AG20443 (cell line): ENCODE measurements at regions not wholly inside any gene's neighbourhood (a gene's known extent, or its start where the extent isn't known, plus 50 kb on each side); places are given as distances from the start of the nearest gene placed in this dataset.

Experiments
- DNase-seq: peaks from one replicate; pipeline ENCODE4 v3.0.0; 2012; ENCODE audit warnings: low spot score, mixed read lengths

DNA sequence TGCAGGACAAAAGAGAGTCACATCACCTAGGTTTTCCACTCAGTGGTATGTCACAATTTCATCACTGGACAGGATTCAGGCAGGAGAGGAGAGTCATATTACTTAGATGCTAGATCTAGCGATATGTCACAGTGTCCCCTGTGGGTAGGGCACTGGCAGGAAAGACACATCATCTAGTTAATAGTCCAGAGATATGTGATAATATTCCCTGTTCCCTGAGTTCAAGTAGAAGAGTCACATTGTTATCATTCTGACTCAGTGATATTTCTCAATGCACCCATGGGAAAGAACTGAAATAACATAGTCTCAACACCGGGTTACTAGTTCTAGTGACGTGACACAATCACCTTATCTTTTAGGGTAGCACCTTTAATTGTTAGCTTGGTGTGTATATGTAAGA, 944.0 kb upstream of the TSPY4 start:
- no peak for DNase-seq

DNA sequence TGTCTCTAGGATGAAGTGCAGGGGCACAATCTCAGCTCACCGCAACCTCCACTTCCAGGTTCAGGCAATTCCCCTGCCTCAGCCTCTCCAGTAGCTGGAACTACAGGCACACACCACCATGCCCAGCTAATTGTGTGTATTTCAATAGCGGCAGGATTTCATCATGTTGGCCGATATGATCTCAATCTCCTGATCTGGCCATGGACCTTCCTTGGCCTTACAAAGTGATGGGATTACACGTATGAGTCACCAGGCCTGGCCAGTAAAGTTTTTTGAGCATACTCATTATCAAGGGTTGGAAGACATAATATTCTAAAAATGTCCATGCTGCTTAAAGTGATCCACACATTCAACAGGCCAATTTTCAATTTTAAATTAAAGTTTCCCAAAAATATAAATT, 914.4 kb upstream of the TSPY4 start:
- DNase-seq = no peak

DNA sequence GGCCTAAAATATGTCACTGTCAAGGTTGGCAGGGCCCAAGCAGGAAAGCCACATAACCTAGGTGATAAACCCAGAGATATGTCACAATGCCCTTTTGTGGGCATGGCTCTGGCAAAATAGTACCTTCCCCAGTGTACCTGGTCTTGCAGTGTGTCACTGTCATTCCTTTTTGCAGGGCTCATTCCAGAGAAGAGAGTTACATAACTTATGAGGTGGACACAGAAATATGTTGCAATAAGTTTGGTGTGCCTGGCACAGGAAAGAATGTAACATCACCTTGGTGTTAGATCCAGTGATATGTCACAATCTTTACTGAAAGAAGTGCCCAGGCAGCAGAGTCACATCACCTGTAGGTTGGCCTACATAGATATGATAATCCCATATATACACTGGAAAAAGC, 910.8 kb upstream of the TSPY4 start:
- no peak for DNase-seq

DNA sequence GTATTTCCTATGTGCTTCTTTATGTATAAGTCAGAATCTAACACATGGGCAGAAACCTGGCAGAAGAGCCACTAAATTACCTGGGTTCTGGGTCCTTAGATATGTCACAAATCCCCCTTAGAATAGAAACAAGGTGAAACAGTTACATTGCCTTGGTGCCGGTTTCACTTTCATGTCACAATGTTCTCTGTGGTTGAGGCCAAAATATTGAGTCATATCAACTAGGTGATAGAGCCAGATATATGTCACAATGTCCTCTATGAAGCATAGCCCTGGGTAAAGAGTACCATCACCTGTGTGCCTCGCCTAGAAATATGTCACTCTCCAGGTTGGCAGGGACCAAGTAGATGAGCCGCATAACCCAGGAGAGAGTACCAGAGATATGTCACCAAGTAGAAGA, 899.8 kb upstream of the TSPY4 start:
- no peak for DNase-seq

DNA sequence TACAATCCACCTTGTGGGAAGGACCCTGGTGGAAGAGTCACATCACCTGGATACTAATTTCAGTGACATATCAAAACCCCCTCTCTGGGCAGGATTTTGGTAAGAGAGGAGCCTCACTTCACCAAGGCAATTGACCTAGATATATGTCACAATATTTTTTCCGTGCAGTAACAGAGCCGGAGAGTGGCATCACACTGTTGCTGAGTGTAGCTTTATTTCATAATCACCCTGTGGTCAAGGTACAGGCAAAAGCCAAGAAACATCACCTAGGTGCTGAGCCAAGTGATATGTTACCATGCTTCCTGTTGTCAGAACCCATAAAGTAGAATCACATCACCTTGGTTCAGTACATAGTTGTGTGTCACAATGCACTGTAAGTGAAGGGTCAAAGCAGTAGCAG, 895.2 kb upstream of the TSPY4 start:
- DNase-seq = no peak

DNA sequence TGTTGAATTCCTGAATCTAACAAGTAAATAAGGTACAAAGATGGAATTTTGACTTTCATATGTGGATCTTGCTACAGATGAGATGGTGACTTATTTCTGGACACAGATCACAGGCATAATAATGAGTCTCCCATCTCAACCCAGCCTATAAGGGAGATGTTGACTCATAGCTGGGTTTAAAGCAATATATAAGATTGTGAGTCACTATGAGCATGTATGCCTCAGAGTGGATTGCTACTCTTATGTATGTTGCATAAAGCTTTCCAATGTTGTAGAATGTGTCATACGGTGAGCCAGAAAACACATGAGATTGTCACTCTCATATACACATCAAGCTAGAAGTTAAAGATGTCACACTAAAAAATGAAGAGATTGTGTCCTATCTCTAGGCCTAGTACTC, 884.3 kb upstream of the TSPY4 start:
- DNase-seq = no peak

DNA sequence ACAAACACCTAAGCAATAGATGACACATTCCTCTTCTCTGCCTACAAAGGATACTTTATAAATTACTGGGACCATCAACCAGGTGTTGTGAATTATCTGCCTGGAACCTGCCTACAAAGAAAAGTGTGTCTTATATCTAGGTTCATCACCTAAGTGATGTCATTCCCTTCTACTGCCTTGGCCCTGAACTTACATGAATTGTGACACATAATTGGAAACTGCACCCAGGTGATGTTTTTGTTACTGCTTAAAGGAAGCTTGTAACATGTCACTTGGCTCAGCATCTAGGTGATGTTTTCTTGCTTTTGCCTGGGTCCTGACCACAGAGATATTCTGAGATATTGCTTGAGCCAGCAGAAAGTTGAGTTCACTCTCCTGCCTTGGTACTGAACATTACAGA, 870.5 kb upstream of the TSPY4 start:
- no peak for DNase-seq

DNA sequence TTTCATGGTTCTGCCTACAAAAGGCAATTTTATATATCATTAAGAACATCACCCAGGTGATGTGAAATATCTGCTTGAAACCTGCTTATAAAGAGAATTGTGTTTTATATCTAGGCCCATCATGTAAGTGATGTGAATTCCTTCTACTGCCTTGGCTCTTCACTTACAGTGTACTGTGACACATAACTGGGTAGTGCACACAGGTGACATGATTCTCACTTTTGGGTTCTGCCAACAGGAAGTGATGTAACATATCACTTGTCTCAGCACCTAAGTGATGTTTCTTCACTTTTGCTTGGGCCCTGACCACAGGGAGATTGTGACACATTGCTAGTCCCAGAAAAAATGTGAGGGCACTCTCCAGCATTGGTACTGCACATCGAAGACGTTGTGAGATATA, 867.0 kb upstream of the TSPY4 start:
- no peak for DNase-seq

DNA sequence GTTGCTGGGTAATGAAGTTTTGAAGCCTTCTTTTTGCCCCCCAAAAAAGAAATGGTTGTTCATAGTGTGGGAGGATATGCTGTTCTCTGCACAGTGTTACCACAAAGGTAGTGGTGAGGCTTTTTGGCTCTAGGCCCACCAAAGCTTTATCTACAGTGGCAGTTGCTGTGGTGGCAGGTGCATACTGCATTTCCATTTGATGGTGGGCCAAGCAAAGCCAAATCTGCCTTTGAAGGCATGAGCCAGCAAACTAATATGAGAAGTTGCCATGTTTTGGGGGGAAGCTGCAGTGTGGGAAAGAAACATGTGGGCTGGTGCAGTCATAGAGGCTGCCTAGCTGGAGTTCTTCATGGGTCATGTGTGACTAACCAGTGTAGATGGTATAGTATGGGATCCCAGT, 858.1 kb upstream of the TSPY4 start:
- no peak for DNase-seq

DNA sequence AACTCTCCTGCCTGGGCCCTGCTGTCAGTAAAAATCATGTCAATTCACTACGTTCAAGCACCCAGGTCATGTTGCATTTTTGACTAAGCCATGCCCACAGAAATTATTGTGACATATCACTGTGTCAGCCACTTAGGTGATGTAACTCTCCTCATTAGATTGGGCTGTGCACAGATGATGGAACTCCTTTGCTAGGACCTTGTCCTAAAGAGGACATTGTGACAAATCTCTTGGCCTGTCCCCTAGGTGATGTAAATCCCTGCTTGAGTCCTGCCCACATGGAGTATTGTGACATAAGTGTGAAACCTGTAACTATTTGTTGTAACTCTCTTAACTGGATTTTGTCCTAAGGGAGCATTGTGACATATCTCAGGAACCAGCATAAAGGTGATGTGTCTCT, 848.3 kb upstream of the TSPY4 start:
- DNase-seq = no peak

DNA sequence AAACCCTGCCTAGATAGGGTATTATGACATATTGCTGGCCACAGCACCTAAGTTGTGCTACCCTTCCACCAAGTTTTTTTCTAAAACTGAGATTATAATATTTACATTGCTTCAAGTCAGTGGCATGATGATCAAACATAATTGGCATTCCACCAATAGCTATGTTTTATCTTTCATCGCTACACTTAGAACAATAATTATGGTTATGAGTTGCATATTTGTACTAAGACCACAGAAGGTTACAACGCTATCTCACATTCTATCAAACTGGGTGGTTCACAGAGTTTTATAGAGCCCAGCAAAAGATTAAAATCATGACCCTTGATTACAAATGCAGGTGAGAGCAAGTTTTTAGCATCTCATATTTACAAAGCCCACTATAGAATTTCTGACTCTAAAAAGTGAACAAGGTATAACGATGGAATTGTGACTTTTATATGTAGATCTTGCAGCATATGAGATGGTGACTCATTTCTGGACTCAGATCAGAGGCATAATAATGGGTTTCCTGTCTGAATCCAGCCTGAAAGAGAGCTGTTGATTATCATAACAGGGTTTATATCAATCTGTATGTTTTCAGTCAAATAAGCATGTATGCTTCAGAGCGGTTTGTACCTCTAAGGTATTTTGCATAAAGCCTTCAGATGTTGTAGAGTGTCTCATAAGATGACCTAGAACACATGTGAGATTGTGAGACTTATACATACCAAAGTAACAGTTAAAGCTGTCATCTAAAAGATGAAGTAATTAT, 847.2 kb upstream of the TSPY4 start:
- DNase-seq = no peak

DNA sequence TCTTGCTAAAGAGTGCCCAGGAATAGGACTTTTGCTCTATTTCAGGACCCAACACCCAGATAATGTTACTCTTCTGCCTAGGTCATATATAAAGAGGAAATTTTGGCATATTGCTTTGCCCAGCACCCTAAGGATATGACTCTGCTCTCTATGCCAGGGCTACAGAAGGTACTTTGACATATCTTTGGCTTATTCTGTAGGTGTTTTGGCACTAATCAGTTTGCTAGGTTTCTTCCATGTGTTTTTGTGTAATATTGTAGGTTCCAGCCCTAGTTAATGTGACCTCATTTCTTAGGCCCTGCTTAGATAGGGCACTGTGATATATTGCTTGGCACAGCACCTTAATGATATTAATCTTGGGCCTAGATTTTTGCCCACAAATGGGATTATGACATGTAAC, 842.9 kb upstream of the TSPY4 start:
- no peak for DNase-seq

DNA sequence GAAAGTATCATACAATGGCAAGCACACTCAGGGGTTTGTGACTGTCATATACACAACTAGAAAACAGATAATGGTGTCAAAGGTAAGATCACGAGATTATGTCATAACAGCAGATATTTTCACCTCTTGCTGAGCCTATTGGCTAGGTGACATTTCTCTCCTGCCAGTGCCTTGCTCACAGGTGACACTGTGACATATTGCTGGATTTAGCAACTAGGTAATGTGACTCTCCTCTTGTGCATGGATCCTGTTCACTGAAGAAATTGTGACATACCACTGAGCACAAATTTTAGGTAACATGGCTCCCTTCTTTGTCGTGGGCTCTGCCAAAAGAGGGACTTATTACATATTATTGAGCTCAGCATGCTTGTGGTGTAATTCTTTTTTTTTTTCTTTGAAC, 842.0 kb upstream of the TSPY4 start:
- no peak for DNase-seq

DNA sequence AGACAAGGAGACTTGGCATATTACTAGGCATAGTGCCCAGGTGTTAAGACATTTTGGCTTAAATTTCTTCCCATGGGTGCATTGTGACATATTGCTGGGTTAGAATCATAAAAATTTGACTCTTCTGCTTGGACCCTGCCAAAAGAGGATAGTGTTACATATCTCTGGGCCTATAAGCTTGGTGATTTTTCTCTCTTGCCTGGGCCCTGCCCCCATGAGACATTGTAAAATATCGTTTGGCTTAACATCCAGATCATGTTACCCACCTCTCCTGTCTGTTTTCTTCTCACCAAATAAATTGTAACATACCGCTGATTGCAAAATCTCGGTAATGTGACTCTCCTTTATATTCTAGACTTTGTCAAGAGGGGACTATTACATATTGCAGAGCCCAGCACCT, 836.4 kb upstream of the TSPY4 start:
- DNase-seq = no peak

DNA sequence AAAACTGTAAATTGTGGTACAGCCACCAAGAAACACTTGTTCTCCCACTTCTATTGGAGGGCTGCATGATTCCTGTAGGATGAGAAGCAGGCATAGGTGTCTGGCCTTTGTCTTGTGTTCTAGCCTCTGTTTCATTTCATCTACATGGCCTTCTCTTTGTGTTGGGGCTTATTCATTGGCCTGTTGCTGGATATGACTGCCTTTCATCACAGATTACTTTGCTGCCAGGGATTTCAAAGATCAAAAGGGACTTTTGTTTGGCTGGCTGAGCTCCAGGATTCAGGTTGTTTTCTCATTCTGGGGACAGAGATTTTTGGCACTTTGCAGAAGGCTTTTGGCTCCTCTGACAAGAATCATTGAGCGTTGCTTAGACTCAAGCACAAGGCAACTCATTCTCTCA, 803.8 kb upstream of the TSPY4 start:
- no peak for DNase-seq

DNA sequence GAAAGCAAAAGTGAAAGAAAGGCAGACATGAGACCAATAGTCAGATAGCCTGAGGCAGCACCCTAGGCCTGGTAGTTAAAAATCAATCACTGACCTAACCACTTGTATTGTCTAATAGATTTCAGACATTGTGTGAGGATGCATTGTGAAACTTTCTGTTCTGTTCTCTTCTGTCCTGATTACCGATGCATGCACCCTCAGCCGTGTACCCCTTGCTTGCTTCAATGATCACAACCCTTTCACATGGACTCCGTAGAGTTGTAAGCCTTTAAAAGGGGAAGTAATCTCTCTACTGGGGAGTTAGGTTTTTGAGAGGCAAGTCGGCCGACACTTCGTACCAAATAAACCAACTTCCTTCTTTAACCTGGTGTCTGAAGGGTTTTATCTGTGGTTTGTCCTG, 801.6 kb upstream of the TSPY4 start:
- DNase-seq = no peak

DNA sequence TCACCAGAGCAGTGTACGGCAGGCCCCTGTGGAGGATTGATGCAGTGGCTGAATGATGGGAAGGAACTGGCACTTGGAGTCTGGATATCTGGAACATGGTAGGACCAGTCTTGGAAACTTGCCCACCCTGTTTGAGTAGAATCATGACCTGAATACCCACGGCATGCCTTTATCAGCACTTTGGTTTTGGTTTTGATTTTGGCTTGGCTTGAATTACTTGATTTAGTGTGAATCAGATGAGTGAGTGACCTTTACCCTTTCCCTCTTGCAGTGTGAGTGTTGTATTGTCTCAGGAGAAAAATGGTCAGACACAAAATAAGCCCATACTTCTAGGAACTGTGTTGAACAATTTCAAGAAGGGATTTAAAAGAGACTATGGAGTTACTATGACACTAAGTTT, 801.0 kb upstream of the TSPY4 start:
- DNase-seq = no peak

DNA sequence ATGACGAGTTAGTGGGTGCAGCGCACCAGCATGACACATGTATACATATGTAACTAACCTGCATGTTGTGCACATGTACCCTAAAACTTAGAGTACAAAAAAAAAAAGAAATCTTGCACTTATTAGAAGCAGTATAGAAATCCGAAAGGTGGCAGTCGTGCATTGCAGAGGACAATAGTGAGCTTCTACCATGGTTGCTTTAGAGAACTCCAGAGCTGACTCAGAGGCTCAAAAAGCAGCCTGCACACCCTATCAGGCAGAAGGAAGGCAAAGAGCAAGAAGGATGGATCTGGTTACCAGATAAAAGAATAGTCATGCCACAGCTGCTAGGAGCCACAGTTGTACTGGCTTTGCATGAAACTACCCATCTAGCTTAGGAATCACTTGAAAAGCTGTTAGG, 796.0 kb upstream of the TSPY4 start:
- DNase-seq = no peak

DNA sequence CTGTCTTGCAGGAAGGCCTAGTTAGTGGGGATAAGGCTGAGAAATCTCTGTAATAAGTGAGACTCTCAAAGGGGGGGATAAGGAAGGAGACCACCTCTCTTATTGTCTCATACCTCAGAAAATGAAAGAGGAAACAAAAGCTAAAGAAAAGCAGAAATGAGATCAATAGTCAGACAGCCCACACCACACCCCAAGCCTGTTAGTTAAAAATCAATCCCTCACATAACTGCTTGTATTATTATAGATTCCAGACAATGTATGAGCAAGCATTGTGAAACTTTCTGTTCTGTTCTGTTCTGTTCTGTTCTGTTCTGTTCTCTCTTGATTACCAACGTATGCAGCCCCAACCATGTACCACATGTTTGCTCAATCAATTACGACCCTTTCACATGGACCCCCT, 792.5 kb upstream of the TSPY4 start:
- no peak for DNase-seq

DNA sequence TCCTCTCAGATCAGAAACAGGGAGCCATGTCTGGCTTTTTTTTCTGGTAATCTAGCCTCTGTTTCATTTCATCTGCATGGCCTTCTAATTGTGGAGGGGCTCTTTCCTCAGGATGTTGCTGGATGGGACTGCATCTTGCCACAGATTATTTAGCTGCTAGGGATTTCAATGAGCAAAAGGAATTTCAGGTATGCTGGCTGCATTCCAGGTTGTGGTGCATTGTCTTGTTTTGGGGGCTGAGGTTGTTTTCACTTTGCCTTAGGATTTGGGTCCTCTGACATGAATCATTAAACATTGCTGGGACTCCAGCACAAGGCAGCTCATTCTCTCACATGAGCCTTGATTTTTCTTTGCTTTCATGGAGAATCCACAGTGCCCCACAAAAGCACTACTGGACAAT, 789.3 kb upstream of the TSPY4 start:
- DNase-seq = no peak

DNA sequence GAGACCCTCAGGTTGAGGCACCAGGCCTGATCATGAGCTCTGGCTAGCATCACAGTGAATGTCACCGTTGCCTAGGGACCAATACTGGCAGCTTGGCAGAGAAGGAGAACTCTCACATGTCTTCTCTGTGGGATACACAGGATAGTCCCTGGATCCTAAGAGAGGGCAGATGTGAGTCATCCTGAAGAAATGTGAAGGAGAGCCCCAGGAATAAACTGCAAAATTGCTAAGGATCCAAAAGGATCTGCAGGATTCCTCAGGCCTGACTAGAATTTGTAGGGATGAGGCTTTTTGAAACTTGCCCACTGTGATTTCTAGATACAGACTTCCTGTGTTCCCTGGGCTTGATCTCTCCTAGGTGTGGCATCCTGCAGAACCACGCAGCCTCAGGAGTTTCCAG, 785.9 kb upstream of the TSPY4 start:
- DNase-seq = no peak

DNA sequence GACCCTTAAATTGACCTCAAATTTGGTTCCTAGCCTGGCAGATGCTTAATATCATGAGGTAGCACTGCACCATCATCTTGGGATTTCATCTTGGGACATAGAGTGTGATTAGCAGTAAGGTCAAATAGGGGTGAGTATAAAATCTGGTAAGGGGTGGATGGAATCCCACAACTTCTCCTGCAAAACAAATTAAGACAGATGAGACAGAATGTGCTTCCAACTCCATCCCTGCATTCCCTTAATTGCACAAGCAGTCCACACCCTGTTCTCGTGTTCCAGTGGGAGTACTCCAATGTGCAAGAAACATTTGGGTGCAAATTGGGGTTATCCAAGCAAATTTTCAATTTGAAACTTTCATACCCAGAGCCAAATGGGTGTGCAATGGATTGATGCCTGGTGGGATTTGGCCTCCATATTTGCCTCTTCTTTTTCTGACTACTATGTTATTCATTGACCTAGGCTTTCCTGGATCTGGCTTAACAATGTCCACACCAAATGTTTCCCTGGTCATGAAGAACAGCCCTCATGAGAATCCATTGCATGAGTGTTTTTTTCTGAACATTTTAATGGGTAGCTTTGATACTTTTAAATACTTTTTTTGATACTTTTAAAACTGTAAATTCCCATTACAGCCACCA, 785.0 kb upstream of the TSPY4 start:
- no peak for DNase-seq

DNA sequence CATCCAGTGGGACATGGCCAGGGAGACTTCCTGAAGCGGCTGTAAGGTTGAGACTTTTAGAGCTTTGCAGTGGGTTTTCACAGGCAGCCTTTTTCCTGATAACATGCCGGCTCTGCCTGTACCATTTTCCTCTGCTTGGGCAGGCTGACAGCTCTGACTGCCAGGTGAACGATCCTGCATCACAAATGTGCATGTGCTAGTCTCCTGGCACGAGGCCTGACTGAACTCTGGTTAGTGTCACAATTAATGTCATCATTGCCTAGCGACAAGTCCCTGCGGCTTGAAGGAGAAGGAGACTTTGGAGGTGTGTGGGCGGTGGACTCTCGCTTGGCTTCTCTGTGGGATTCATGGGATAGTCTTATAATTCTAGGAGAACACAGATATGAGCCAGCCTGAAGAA, 783.6 kb upstream of the TSPY4 start:
- DNase-seq = no peak

DNA sequence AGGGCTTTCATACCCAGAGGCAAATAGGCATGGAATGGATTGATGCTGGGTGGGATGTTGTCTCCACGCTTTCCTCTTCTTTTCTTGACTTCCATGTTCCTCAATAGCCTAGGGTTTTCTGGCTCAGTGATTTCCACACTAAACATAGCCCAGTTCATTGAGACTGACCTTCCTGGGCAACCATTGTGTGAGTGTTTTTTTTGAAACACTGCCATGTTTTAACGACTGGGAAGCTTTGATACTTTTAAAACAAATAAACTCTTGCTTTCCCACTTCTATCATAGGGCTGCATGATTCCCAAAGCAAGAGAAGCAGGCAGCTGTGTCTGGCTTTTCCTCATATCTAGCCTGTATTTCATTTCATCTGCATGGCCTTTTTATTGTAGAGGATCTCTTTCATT, 775.9 kb upstream of the TSPY4 start:
- no peak for DNase-seq
